ENCODE measurements at regions not wholly inside any gene's neighbourhood (a gene's known extent, or its start where the extent isn't known, plus 50 kb on each side); places are given as distances from the start of the nearest gene placed in this dataset.

GRCh38 chr12:118746960-118747359, 234.4 kb upstream of the SRRM4 start:
- no peak overlapping the region for H3K4me3 ChIP-seq (ENCODE audit: low read length)
- peaks cover 12% of the 10 kb centered on the region for H3K4me1 ChIP-seq (ENCODE audit: insufficient read depth, low read length)
- no peaks in the 10 kb centered on the region for H3K9me3 ChIP-seq (ENCODE audit: insufficient read depth, low read depth, low read length)
- H3K9ac ChIP-seq (ENCODE audit: low read depth, low read length) = no peak overlapping the region
- no peaks in the 10 kb centered on the region for H3K36me3 ChIP-seq (ENCODE audit: insufficient read depth, low read depth, low read length)
- no peaks in the 10 kb centered on the region for H3K27me3 ChIP-seq (ENCODE audit: insufficient read depth, low read length)
- H3K27ac ChIP-seq (ENCODE audit: low read length) = no peak overlapping the region

- Histone ChIP-seq H3K36me3 (ENCODE audit: insufficient read depth, low read depth, low read length) (no peaks in the 10 kb centered on the region), H3K4me3 (ENCODE audit: low read length) (no peak overlapping the region), H3K9me3 (ENCODE audit: insufficient read depth, low read depth, low read length) (no peaks in the 10 kb centered on the region), H3K4me1 (ENCODE audit: insufficient read depth, low read length) (peaks cover 12% of the 10 kb centered on the region), H3K27ac (ENCODE audit: low read length) (no peak overlapping the region), H3K27me3 (ENCODE audit: insufficient read depth, low read length) (no peaks in the 10 kb centered on the region), H3K9ac (ENCODE audit: low read depth, low read length) (no peak overlapping the region)
Measured at GRCh38 chr12:118747771-118748170, 233.6 kb upstream of the SRRM4 start.

- Histone ChIP-seq H3K9ac (ENCODE audit: low read depth, low read length) (no peak overlapping the region), H3K9me3 (ENCODE audit: insufficient read depth, low read depth, low read length) (no peaks in the 10 kb centered on the region), H3K4me1 (ENCODE audit: insufficient read depth, low read length) (peaks cover 12% of the 10 kb centered on the region), H3K27ac (ENCODE audit: low read length) (no peak overlapping the region), H3K4me3 (ENCODE audit: low read length) (no peak overlapping the region), H3K36me3 (ENCODE audit: insufficient read depth, low read depth, low read length) (no peaks in the 10 kb centered on the region), H3K27me3 (ENCODE audit: insufficient read depth, low read length) (no peaks in the 10 kb centered on the region)
Measured at GRCh38 chr12:118748478-118749380, 232.6 kb upstream of the SRRM4 start.

- Histone ChIP-seq H3K27me3 (ENCODE audit: insufficient read depth, low read length) (no peaks in the 10 kb centered on the region), H3K9ac (ENCODE audit: low read depth, low read length) (no peak overlapping the region), H3K4me1 (ENCODE audit: insufficient read depth, low read length) (peaks cover 12% of the 10 kb centered on the region), H3K36me3 (ENCODE audit: insufficient read depth, low read depth, low read length) (no peaks in the 10 kb centered on the region), H3K4me3 (ENCODE audit: low read length) (no peak overlapping the region), H3K9me3 (ENCODE audit: insufficient read depth, low read depth, low read length) (no peaks in the 10 kb centered on the region), H3K27ac (ENCODE audit: low read length) (no peak overlapping the region)
Measured at GRCh38 chr12:118749646-118750045, 231.7 kb upstream of the SRRM4 start.

GRCh38 chr12:118750666-118751065, 230.7 kb upstream of the SRRM4 start:
- Histone ChIP-seq H3K27me3 (ENCODE audit: insufficient read depth, low read length) (no peaks in the 10 kb centered on the region), H3K9ac (ENCODE audit: low read depth, low read length) (no peak overlapping the region), H3K4me1 (ENCODE audit: insufficient read depth, low read length) (peaks cover 12% of the 10 kb centered on the region), H3K27ac (ENCODE audit: low read length) (no peak overlapping the region), H3K9me3 (ENCODE audit: insufficient read depth, low read depth, low read length) (no peaks in the 10 kb centered on the region), H3K36me3 (ENCODE audit: insufficient read depth, low read depth, low read length) (no peaks in the 10 kb centered on the region), H3K4me3 (ENCODE audit: low read length) (no peak overlapping the region)

GRCh38 chr12:118751355-118751754, 230.0 kb upstream of the SRRM4 start:
- no peaks in the 10 kb centered on the region for H3K9me3 ChIP-seq (ENCODE audit: insufficient read depth, low read depth, low read length)

GRCh38 chr12:118760623-118761022, 220.7 kb upstream of the SRRM4 start:
- no peaks in the 10 kb centered on the region for H3K36me3 ChIP-seq (ENCODE audit: insufficient read depth, low read depth, low read length)
- no peak overlapping the region for H3K4me3 ChIP-seq (ENCODE audit: low read length)
- no peak overlapping the region for H3K27ac ChIP-seq (ENCODE audit: low read length)
- H3K27me3 ChIP-seq (ENCODE audit: insufficient read depth, low read length) = peaks cover 4% of the 10 kb centered on the region; the same call in 1 of the 2 replicates
- no peak overlapping the region for H3K9ac ChIP-seq (ENCODE audit: low read depth, low read length)
- H3K4me1 ChIP-seq (ENCODE audit: insufficient read depth, low read length) = no peaks in the 10 kb centered on the region
- no peaks in the 10 kb centered on the region for H3K9me3 ChIP-seq (ENCODE audit: insufficient read depth, low read depth, low read length)

More at GRCh38 chr12:118751355-118751754, 230.0 kb upstream of the SRRM4 start:
- no peak overlapping the region for H3K9ac ChIP-seq (ENCODE audit: low read depth, low read length)
- H3K4me3 ChIP-seq (ENCODE audit: low read length) = no peak overlapping the region
- H3K27ac ChIP-seq (ENCODE audit: low read length) = no peak overlapping the region
- no peaks in the 10 kb centered on the region for H3K27me3 ChIP-seq (ENCODE audit: insufficient read depth, low read length)
- peaks cover 12% of the 10 kb centered on the region for H3K4me1 ChIP-seq (ENCODE audit: insufficient read depth, low read length)
- H3K36me3 ChIP-seq (ENCODE audit: insufficient read depth, low read depth, low read length) = no peaks in the 10 kb centered on the region

- no peaks in the 10 kb centered on the region for H3K4me1 ChIP-seq (ENCODE audit: insufficient read depth, low read length)
- no peak overlapping the region for H3K4me3 ChIP-seq (ENCODE audit: low read length)
- H3K36me3 ChIP-seq (ENCODE audit: insufficient read depth, low read depth, low read length) = no peaks in the 10 kb centered on the region
- H3K27me3 ChIP-seq (ENCODE audit: insufficient read depth, low read length) = peaks cover 6% of the 10 kb centered on the region; the same call in 1 of the 2 replicates
- no peak overlapping the region for H3K27ac ChIP-seq (ENCODE audit: low read length)
- H3K9me3 ChIP-seq (ENCODE audit: insufficient read depth, low read depth, low read length) = no peaks in the 10 kb centered on the region
- no peak overlapping the region for H3K9ac ChIP-seq (ENCODE audit: low read depth, low read length)
Measured at GRCh38 chr12:118763234-118763633, 218.1 kb upstream of the SRRM4 start.

- Histone ChIP-seq H3K4me3 (ENCODE audit: low read length) (peak overlapping the region; percentile 68), H3K27me3 (ENCODE audit: insufficient read depth, low read length) (peaks cover 52% of the 10 kb centered on the region), H3K4me1 (ENCODE audit: insufficient read depth, low read length) (peaks cover 16% of the 10 kb centered on the region), H3K9ac (ENCODE audit: low read depth, low read length) (peak overlapping the region; percentile 85; the same call in 1 of the 2 replicates), H3K27ac (ENCODE audit: low read length) (peak overlapping the region; percentile 29), H3K36me3 (ENCODE audit: insufficient read depth, low read depth, low read length) (no peaks in the 10 kb centered on the region), H3K9me3 (ENCODE audit: insufficient read depth, low read depth, low read length) (no peaks in the 10 kb centered on the region)
Measured at GRCh38 chr12:118773956-118774723, 207.2 kb upstream of the SRRM4 start.

GRCh38 chr12:118777504-118777903, 203.8 kb upstream of the SRRM4 start:
- Histone ChIP-seq H3K9ac (ENCODE audit: low read depth, low read length) (no peak overlapping the region), H3K4me1 (ENCODE audit: insufficient read depth, low read length) (peaks cover 13% of the 10 kb centered on the region; the same call in 1 of the 2 replicates)

GRCh38 chr12:118778077-118778476, 203.3 kb upstream of the SRRM4 start:
- Histone ChIP-seq H3K27ac (ENCODE audit: low read length) (no peak overlapping the region), H3K27me3 (ENCODE audit: insufficient read depth, low read length) (peaks cover 31% of the 10 kb centered on the region), H3K4me3 (ENCODE audit: low read length) (no peak overlapping the region), H3K4me1 (ENCODE audit: insufficient read depth, low read length) (peaks cover 13% of the 10 kb centered on the region; the same call in 1 of the 2 replicates), H3K36me3 (ENCODE audit: insufficient read depth, low read depth, low read length) (no peaks in the 10 kb centered on the region), H3K9me3 (ENCODE audit: insufficient read depth, low read depth, low read length) (no peaks in the 10 kb centered on the region), H3K9ac (ENCODE audit: low read depth, low read length) (no peak overlapping the region)

More at GRCh38 chr12:118777504-118777903, 203.8 kb upstream of the SRRM4 start:
- H3K27me3 ChIP-seq (ENCODE audit: insufficient read depth, low read length) = peaks cover 37% of the 10 kb centered on the region
- H3K9me3 ChIP-seq (ENCODE audit: insufficient read depth, low read depth, low read length) = no peaks in the 10 kb centered on the region
- no peaks in the 10 kb centered on the region for H3K36me3 ChIP-seq (ENCODE audit: insufficient read depth, low read depth, low read length)
- no peak overlapping the region for H3K27ac ChIP-seq (ENCODE audit: low read length)
- no peak overlapping the region for H3K4me3 ChIP-seq (ENCODE audit: low read length)
